ENCODE measurements at regions not wholly inside any gene's neighbourhood (a gene's known extent, or its start where the extent isn't known, plus 50 kb on each side); places are given as distances from the start of the nearest gene placed in this dataset.

DNA sequence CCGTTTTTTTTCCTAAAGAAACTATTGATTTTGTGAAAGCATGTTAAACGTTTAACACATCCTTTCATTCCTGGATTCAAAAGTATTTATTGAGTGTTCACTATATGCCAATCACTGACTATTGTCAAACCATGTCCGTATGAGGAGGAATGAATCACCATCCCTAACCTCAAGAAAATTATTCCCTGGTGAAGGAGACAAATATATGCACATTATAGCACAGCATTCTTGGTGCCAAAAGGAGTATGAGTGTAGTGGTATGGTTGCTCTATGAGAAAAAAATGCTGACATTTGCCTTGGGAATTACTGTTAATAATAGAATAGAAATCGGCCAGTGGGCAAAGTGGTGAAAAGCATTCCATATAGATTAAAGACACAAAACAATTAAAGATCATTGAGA lies 1390.1 kb downstream of the MRPL39 start:
- TF ChIP-seq, protein P1, sequence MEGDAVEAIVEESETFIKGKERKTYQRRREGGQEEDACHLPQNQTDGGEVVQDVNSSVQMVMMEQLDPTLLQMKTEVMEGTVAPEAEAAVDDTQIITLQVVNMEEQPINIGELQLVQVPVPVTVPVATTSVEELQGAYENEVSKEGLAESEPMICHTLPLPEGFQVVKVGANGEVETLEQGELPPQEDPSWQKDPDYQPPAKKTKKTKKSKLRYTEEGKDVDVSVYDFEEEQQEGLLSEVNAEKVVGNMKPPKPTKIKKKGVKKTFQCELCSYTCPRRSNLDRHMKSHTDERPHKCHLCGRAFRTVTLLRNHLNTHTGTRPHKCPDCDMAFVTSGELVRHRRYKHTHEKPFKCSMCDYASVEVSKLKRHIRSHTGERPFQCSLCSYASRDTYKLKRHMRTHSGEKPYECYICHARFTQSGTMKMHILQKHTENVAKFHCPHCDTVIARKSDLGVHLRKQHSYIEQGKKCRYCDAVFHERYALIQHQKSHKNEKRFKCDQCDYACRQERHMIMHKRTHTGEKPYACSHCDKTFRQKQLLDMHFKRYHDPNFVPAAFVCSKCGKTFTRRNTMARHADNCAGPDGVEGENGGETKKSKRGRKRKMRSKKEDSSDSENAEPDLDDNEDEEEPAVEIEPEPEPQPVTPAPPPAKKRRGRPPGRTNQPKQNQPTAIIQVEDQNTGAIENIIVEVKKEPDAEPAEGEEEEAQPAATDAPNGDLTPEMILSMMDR (IDR thresholded peaks at IDR 0.05; ENCODE audit: extremely low read depth in 1 of 2, insufficient read depth in 1 of 2, low read depth in 1 of 2, low read length in 2 of 2): no peak
- no peak for TF ChIP-seq POLR2AphosphoS5 (IDR thresholded peaks at IDR 0.05; ENCODE audit: insufficient read depth, low read depth, low read length)
- TF ChIP-seq EZH2 (IDR thresholded peaks at IDR 0.05; ENCODE audit: borderline replicate concordance, low read depth, low read length, severe bottlenecking): no peak
- no peak for TF ChIP-seq POLR2A (IDR thresholded peaks at IDR 0.05; ENCODE audit: low read depth, low read length)
- TF ChIP-seq FOS (IDR thresholded peaks at IDR 0.05; ENCODE audit: borderline replicate concordance, insufficient read depth, low read length): no peak

Measured in endothelial cell of umbilical vein (primary cell).